GM12878 (cell line): ENCODE measurements at regions not wholly inside any gene's neighbourhood (a gene's known extent, or its start where the extent isn't known, plus 50 kb on each side); places are given as distances from the start of the nearest gene placed in this dataset.

Experiments
- ATAC-seq: fragments of 200-7000 bp; cut with Tn5 transposase; 3 replicates; pipeline ENCODE4 v1.9.1; 2020; ENCODE audit warnings: mild to moderate bottlenecking, moderate library complexity
- BruUV-seq: library from RNA; stranded (reverse); fragments of 400-500 nt; replicated peaks from 2 replicates; lab custom pipeline; 2021; lab: Mats Ljungman, UMichigan
- CTCF ChIA-PET: fragments of 300-600 bp; sonication (Branson Sonifier 250); formaldehyde crosslinking; extraction: SDS; loops from one replicate; lab custom pipeline; 2021; ENCODE audit warnings: inconsistent platforms; lab: Yijun Ruan, JAX
- POLR2A ChIA-PET: fragments of 350-600 bp; formaldehyde crosslinking; extraction: SDS; loops from one replicate; lab custom pipeline; 2021; ENCODE audit warnings: inconsistent platforms; lab: Charles Lee
- RAD21 ChIA-PET: fragments of 300-600 bp; sonication (Branson Sonifier 250); formaldehyde crosslinking; loops from one replicate; lab custom pipeline; 2023; ENCODE audit warnings: antibody characterized with exemption; ENCODE audit not compliant: unreplicated experiment; lab: Charles Lee
- SMC1A ChIA-PET: fragments of 300-600 bp; sonication (Branson Sonifier 250); formaldehyde crosslinking; loops from one replicate; lab custom pipeline; 2023; ENCODE audit not compliant: unreplicated experiment, uncharacterized antibody; lab: Charles Lee
- DNase-seq: peaks from one replicate; pipeline ENCODE4 v3.0.0-alpha.2; 2011; ENCODE audit warnings: low read depth, low spot score
- FAIRE-seq: peaks from 3 replicates; lab custom pipeline; 2011; peaks lifted over from hg19 to GRCh38; lab: Jason Lieb, UNC
- H2AFZ ChIP-seq: 2 replicates; pipeline ENCODE4 v1.6.0; 2011; ENCODE audit warnings: low read depth, low read length, control low read depth; ENCODE audit not compliant: control insufficient read depth
- H3K27ac ChIP-seq: 2 replicates; pipeline ENCODE4 v1.5.1; 2011; ENCODE audit warnings: control low read depth; ENCODE audit not compliant: control insufficient read depth, insufficient read depth
- H3K27me3 ChIP-seq, 2 experiments: replicated peaks in 1 of 2; 2 replicates each; pipeline versions ENCODE4 v1.6.0 to v1.6.1; 2011; ENCODE audit warnings: low read length in 1 of 2; ENCODE audit not compliant: control insufficient read depth in 2 of 2, insufficient read depth in 2 of 2
- H3K36me3 ChIP-seq, 2 experiments: 2 replicates each; pipeline ENCODE4 v1.5.1; 2011; ENCODE audit warnings: low read length in 1 of 2; ENCODE audit not compliant: control insufficient read depth in 2 of 2, insufficient read depth in 2 of 2
- H3K4me1 ChIP-seq: 2 replicates; pipeline ENCODE4 v1.6.1; 2011; ENCODE audit warnings: mild to moderate bottlenecking, low read length, moderate library complexity, mixed read lengths; ENCODE audit not compliant: control insufficient read depth, insufficient read depth
- H3K4me2 ChIP-seq: 2 replicates; pipeline ENCODE4 v1.6.0; 2011; ENCODE audit warnings: control low read depth; ENCODE audit not compliant: control insufficient read depth, insufficient read depth
- H3K4me3 ChIP-seq: fragments of 200-600 bp; sonication (generic); 2 replicates; pipeline ENCODE4 v1.5.1; 2016
- H3K79me2 ChIP-seq: 2 replicates; pipeline ENCODE4 v1.6.0; 2011; ENCODE audit warnings: low read length; ENCODE audit not compliant: control insufficient read depth, insufficient read depth
- H3K9ac ChIP-seq: 2 replicates; pipeline ENCODE4 v1.8.0; 2011; ENCODE audit warnings: low read length, control low read depth, mixed read lengths; ENCODE audit not compliant: control insufficient read depth, insufficient read depth
- H3K9me3 ChIP-seq: replicated peaks from 3 replicates; pipeline ENCODE4 v1.5.1; 2011; ENCODE audit warnings: mild to moderate bottlenecking, low read length; ENCODE audit not compliant: control insufficient read depth, insufficient read depth
- H4K20me1 ChIP-seq: 2 replicates; pipeline ENCODE4 v1.6.0; 2011; ENCODE audit not compliant: control insufficient read depth, insufficient read depth
- HDGF ChIP-seq: fragments of 450-650 bp; IDR thresholded peaks from 2 replicates; pipeline ENCODE4 v1.6.1; 2016; ENCODE audit warnings: antibody characterized with exemption
- POLR2A ChIP-seq: IDR thresholded peaks from 2 replicates; pipeline ENCODE4 v1.6.1; 2011; ENCODE audit warnings: low read depth, mild to moderate bottlenecking, low read length
- RELA ChIP-seq: fragments of 450-650 bp; IDR thresholded peaks from 2 replicates; pipeline ENCODE4 v1.8.0; 2014; ENCODE audit warnings: borderline replicate concordance; ENCODE audit not compliant: partially characterized antibody
- REST ChIP-seq: IDR thresholded peaks from 2 replicates; pipeline ENCODE4 v1.6.1; 2012; ENCODE audit warnings: mild to moderate bottlenecking, low read depth, low read length
- ZBTB40 ChIP-seq: fragments of 450-650 bp; IDR thresholded peaks from 2 replicates; pipeline ENCODE4 v1.6.1; 2016; ENCODE audit warnings: mild to moderate bottlenecking, moderate library complexity, borderline replicate concordance
- WGBS: methylation state at CpG from one replicate; pipeline ENCODE4 v1.1.6; 2016; ENCODE audit warnings: low lambda C conversion rate; ENCODE audit not compliant: insufficient replicate concordance, insufficient coverage; ENCODE audit errors: missing lambda C conversion rate; 5-methylcytosine and 5-hydroxymethylcytosine counted together
- in situ Hi-C: fragments of 300-500 bp; cut with MboI; formaldehyde crosslinking; loops from 9 replicates; pipeline ENCODE4 v1.14.3; 2018; ENCODE audit warnings: mixed read lengths
- intact Hi-C: fragments of 100-400 bp; cut with micrococcal nuclease; formaldehyde crosslinking; loops from one replicate; pipeline ENCODE4 v1.14.2; 2022; ENCODE audit not compliant: unreplicated experiment

DNA sequence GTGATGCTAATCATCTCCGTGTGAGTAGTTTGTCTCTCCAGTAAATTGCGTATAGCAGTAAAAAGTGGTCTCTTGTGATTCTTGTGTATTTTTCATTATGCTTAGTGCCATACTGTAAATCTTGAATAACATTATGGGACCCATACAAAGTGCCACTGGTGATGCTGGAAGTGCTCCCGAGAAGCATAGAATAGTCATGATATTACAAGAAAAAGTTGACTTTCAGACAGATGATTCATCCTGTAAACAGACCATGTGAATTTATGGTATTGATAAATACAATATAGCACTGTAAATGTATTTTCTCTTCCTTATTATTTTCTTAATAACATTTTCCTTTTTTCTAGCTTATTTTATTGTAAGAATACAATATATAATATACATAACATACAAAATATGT is 74.6 kb upstream of the CDK6 start (continued):
- TF ChIP-seq HDGF = no peak
- no peak for TF ChIP-seq POLR2A
- TF ChIP-seq REST = no peak

DNA sequence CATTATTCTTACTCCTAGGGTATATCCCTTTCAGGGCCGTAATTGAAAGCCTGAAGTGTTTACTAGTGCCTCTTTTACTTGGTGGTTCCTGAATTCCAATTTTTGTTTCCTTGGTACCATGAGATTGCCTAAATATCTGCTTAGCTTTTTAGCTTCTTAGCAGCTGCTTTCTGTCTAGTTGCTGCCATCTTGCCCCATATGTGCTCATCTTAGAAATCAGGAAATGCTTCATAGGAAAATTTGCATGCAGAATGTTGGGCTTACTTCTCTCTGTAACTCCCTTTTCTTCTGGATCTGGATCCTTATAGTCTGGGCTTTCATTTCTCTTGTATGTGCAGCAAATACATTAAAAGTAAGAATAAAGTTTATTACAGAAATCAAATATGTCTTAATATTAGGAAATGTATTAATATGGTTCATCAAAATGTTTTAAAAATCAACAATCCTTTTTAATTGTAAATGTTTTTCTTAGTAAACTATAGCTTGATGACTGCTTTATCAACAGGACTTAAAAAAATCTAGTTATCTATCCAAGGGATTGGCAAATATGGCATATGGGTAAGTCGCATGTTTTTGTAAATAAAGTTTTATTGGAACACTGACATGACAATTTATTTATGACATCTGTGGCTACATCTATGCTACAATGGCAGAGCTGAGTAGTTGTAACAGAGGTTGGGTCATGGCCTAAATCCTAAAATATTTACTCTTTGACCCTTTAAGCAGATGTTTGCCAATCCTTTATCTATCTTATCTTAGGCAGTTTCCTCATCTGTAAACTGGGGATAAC is 73.5 kb upstream of the CDK6 start:
- Histone ChIP-seq H3K4me1 (peaks cover 4% of the 10 kb centered on the region), H3K27ac (no peak overlapping the region), H2AFZ (no peak overlapping the region; the same call in 1 of the 2 replicates), H3K9ac (no peak overlapping the region), H3K79me2 (no peaks in the 10 kb centered on the region), H4K20me1 (no peaks in the 10 kb centered on the region), H3K27me3 (no peaks in the 10 kb centered on the region), H3K36me3 (no peaks in the 10 kb centered on the region), H3K9me3 (no peaks in the 10 kb centered on the region), H3K4me3 (no peak overlapping the region), H3K4me2 (no peak overlapping the region)
- intact Hi-C loops (no loop called here), in situ Hi-C loops (no loop called here)
- ATAC-seq = no peak
- no TSS peak for BruUV-seq
- ChIA-PET CTCF (no interaction called here), SMC1A (interaction anchor here (0.5 to 1.3 kb wide), 3 partner anchors 9 to 278 kb away, joined by 3 read pairs; no protein-coding TSS in a partner anchor), POLR2A (no interaction called here), RAD21 (no interaction called here)
- no peak for FAIRE-seq
- TF ChIP-seq RELA (no peak), ZBTB40 (peak; percentile 80)
- WGBS = 94% methylated on average over 2 of the region's 2 CpGs
- no peak for DNase-seq
